GM12878 (cell line): ENCODE measurements at regions not wholly inside any gene's neighbourhood (a gene's known extent, or its start where the extent isn't known, plus 50 kb on each side); places are given as distances from the start of the nearest gene placed in this dataset.

Experiments
- ATAC-seq: fragments of 200-7000 bp; cut with Tn5 transposase; 3 replicates; pipeline ENCODE4 v1.9.1; 2020; ENCODE audit warnings: mild to moderate bottlenecking, moderate library complexity
- BruUV-seq: library from RNA; stranded (reverse); fragments of 400-500 nt; replicated peaks from 2 replicates; lab custom pipeline; 2021; lab: Mats Ljungman, UMichigan
- CTCF ChIA-PET: fragments of 300-600 bp; sonication (Branson Sonifier 250); formaldehyde crosslinking; extraction: SDS; loops from one replicate; lab custom pipeline; 2021; ENCODE audit warnings: inconsistent platforms; lab: Yijun Ruan, JAX
- POLR2A ChIA-PET: fragments of 350-600 bp; formaldehyde crosslinking; extraction: SDS; loops from one replicate; lab custom pipeline; 2021; ENCODE audit warnings: inconsistent platforms; lab: Charles Lee
- RAD21 ChIA-PET: fragments of 300-600 bp; sonication (Branson Sonifier 250); formaldehyde crosslinking; loops from one replicate; lab custom pipeline; 2023; ENCODE audit warnings: antibody characterized with exemption; ENCODE audit not compliant: unreplicated experiment; lab: Charles Lee
- SMC1A ChIA-PET: fragments of 300-600 bp; sonication (Branson Sonifier 250); formaldehyde crosslinking; loops from one replicate; lab custom pipeline; 2023; ENCODE audit not compliant: unreplicated experiment, uncharacterized antibody; lab: Charles Lee
- DNase-seq: peaks from one replicate; pipeline ENCODE4 v3.0.0-alpha.2; 2011; ENCODE audit warnings: low read depth, low spot score
- FAIRE-seq: peaks from 3 replicates; lab custom pipeline; 2011; peaks lifted over from hg19 to GRCh38; lab: Jason Lieb, UNC
- H2AFZ ChIP-seq: 2 replicates; pipeline ENCODE4 v1.6.0; 2011; ENCODE audit warnings: low read depth, low read length, control low read depth; ENCODE audit not compliant: control insufficient read depth
- H3K27ac ChIP-seq: 2 replicates; pipeline ENCODE4 v1.5.1; 2011; ENCODE audit warnings: control low read depth; ENCODE audit not compliant: control insufficient read depth, insufficient read depth
- H3K27me3 ChIP-seq, 2 experiments: replicated peaks in 1 of 2; 2 replicates each; pipeline versions ENCODE4 v1.6.0 to v1.6.1; 2011; ENCODE audit warnings: low read length in 1 of 2; ENCODE audit not compliant: control insufficient read depth in 2 of 2, insufficient read depth in 2 of 2
- H3K36me3 ChIP-seq, 2 experiments: 2 replicates each; pipeline ENCODE4 v1.5.1; 2011; ENCODE audit warnings: low read length in 1 of 2; ENCODE audit not compliant: control insufficient read depth in 2 of 2, insufficient read depth in 2 of 2
- H3K4me1 ChIP-seq: 2 replicates; pipeline ENCODE4 v1.6.1; 2011; ENCODE audit warnings: mild to moderate bottlenecking, low read length, moderate library complexity, mixed read lengths; ENCODE audit not compliant: control insufficient read depth, insufficient read depth
- H3K4me2 ChIP-seq: 2 replicates; pipeline ENCODE4 v1.6.0; 2011; ENCODE audit warnings: control low read depth; ENCODE audit not compliant: control insufficient read depth, insufficient read depth
- H3K4me3 ChIP-seq: fragments of 200-600 bp; sonication (generic); 2 replicates; pipeline ENCODE4 v1.5.1; 2016
- H3K79me2 ChIP-seq: 2 replicates; pipeline ENCODE4 v1.6.0; 2011; ENCODE audit warnings: low read length; ENCODE audit not compliant: control insufficient read depth, insufficient read depth
- H3K9ac ChIP-seq: 2 replicates; pipeline ENCODE4 v1.8.0; 2011; ENCODE audit warnings: low read length, control low read depth, mixed read lengths; ENCODE audit not compliant: control insufficient read depth, insufficient read depth
- H3K9me3 ChIP-seq: replicated peaks from 3 replicates; pipeline ENCODE4 v1.5.1; 2011; ENCODE audit warnings: mild to moderate bottlenecking, low read length; ENCODE audit not compliant: control insufficient read depth, insufficient read depth
- H4K20me1 ChIP-seq: 2 replicates; pipeline ENCODE4 v1.6.0; 2011; ENCODE audit not compliant: control insufficient read depth, insufficient read depth
- CBX3 ChIP-seq: fragments of 200-600 bp; sonication (generic); IDR thresholded peaks from 2 replicates; pipeline ENCODE4 v1.6.1; 2016; ENCODE audit warnings: low read depth, borderline replicate concordance
- EED ChIP-seq: sonication (generic); IDR thresholded peaks from 2 replicates; pipeline ENCODE4 v1.6.1; 2016; ENCODE audit warnings: antibody characterized with exemption, low read depth
- IKZF1 ChIP-seq: fragments of 450-650 bp; conservative IDR thresholded peaks from 2 replicates; pipeline ENCODE4 v1.6.1; 2017; ENCODE audit warnings: antibody characterized with exemption, mild to moderate bottlenecking
- MTA2 ChIP-seq: fragments of 450-650 bp; IDR thresholded peaks from 2 replicates; pipeline ENCODE4 v1.6.1; 2016; ENCODE audit warnings: low read depth, mild to moderate bottlenecking, moderate library complexity
- MXI1 ChIP-seq: fragments of 150-350 bp; IDR thresholded peaks from 2 replicates; pipeline ENCODE4 v1.6.1; 2011; ENCODE audit warnings: low read depth, mild to moderate bottlenecking, inconsistent platforms, low read length, improper control_type of control experiment
- NBN ChIP-seq: fragments of 450-650 bp; IDR thresholded peaks from 2 replicates; pipeline ENCODE4 v1.6.1; 2016
- NFYA ChIP-seq: IDR thresholded peaks from 2 replicates; pipeline ENCODE4 v1.6.1; 2011; ENCODE audit warnings: low read depth, mild to moderate bottlenecking, low read length, improper control_type of control experiment, borderline replicate concordance
- NFYB ChIP-seq: IDR thresholded peaks from 2 replicates; pipeline ENCODE4 v1.6.1; 2011; ENCODE audit warnings: low read depth, mild to moderate bottlenecking, low read length, improper control_type of control experiment, moderate library complexity; ENCODE audit not compliant: insufficient read depth
- PBX3 ChIP-seq: IDR thresholded peaks from 2 replicates; pipeline ENCODE4 v1.6.1; 2011; ENCODE audit warnings: mild to moderate bottlenecking, low read depth, low read length, moderate library complexity; ENCODE audit not compliant: insufficient replicate concordance
- RAD21 ChIP-seq: IDR thresholded peaks from 2 replicates; pipeline ENCODE4 v1.6.1; 2011; ENCODE audit warnings: mild to moderate bottlenecking, low read depth, low read length, moderate library complexity; ENCODE audit not compliant: insufficient read depth
- SPI1 ChIP-seq: IDR thresholded peaks from 2 replicates; pipeline ENCODE4 v1.6.1; 2011; ENCODE audit warnings: low read depth, mild to moderate bottlenecking, low read length, moderate library complexity, borderline replicate concordance; ENCODE audit not compliant: insufficient read depth
- SREBF1 ChIP-seq: IDR thresholded peaks from 2 replicates; pipeline ENCODE4 v1.6.1; 2012; ENCODE audit warnings: mild to moderate bottlenecking, low read length
- ZBTB4 ChIP-seq: fragments of 450-650 bp; formaldehyde crosslinking; IDR thresholded peaks from 2 replicates; pipeline ENCODE4 v1.4.0; 2022; ENCODE audit warnings: mild to moderate bottlenecking, moderate library complexity
- WGBS: methylation state at CpG from one replicate; pipeline ENCODE4 v1.1.6; 2016; ENCODE audit warnings: low lambda C conversion rate; ENCODE audit not compliant: insufficient replicate concordance, insufficient coverage; ENCODE audit errors: missing lambda C conversion rate; 5-methylcytosine and 5-hydroxymethylcytosine counted together
- in situ Hi-C: fragments of 300-500 bp; cut with MboI; formaldehyde crosslinking; loops from 9 replicates; pipeline ENCODE4 v1.14.3; 2018; ENCODE audit warnings: mixed read lengths
- intact Hi-C: fragments of 100-400 bp; cut with micrococcal nuclease; formaldehyde crosslinking; loops from one replicate; pipeline ENCODE4 v1.14.2; 2022; ENCODE audit not compliant: unreplicated experiment

GRCh38 chr17:69815406-69815805 lies 259.6 kb upstream of the KCNJ16 start:
- RAD21 ChIA-PET: no interaction called here
- no peak overlapping the region for H3K4me3 ChIP-seq
- H3K4me2 ChIP-seq: no peak overlapping the region
- POLR2A ChIA-PET: no interaction called here
- no peaks in the 10 kb centered on the region for H3K36me3 ChIP-seq
- in situ Hi-C loops: no loop called here
- no peak overlapping the region for H3K9ac ChIP-seq
- no peak for FAIRE-seq
- no peaks in the 10 kb centered on the region for H4K20me1 ChIP-seq
- SMC1A ChIA-PET: no interaction called here
- no peaks in the 10 kb centered on the region for H3K27me3 ChIP-seq
- ATAC-seq: no peak
- TF ChIP-seq NFYB: no peak
- TF ChIP-seq RAD21: no peak
- TF ChIP-seq MTA2: no peak
- TF ChIP-seq ZBTB4: no peak
- no peak for TF ChIP-seq NBN
- TF ChIP-seq SREBF1: no peak
- no peak for TF ChIP-seq NFYA
- TF ChIP-seq CBX3: no peak
- no peak for TF ChIP-seq PBX3
- TF ChIP-seq EED: no peak
- no peak for TF ChIP-seq IKZF1
- no peak for TF ChIP-seq SPI1
- TF ChIP-seq MXI1: no peak
- intact Hi-C loops: no loop called here
- no peak overlapping the region for H2AFZ ChIP-seq
- WGBS: 40% methylated on average over 4 of the region's 4 CpGs
- no peak overlapping the region for H3K27ac ChIP-seq
- H3K79me2 ChIP-seq: no peaks in the 10 kb centered on the region
- no TSS peak for BruUV-seq
- H3K4me1 ChIP-seq: no peaks in the 10 kb centered on the region
- CTCF ChIA-PET: no interaction called here
- no peaks in the 10 kb centered on the region for H3K9me3 ChIP-seq
- no peak for DNase-seq
